ENCODE measurements at regions not wholly inside any gene's neighbourhood (a gene's known extent, or its start where the extent isn't known, plus 50 kb on each side); places are given as distances from the start of the nearest gene placed in this dataset.

DNA sequence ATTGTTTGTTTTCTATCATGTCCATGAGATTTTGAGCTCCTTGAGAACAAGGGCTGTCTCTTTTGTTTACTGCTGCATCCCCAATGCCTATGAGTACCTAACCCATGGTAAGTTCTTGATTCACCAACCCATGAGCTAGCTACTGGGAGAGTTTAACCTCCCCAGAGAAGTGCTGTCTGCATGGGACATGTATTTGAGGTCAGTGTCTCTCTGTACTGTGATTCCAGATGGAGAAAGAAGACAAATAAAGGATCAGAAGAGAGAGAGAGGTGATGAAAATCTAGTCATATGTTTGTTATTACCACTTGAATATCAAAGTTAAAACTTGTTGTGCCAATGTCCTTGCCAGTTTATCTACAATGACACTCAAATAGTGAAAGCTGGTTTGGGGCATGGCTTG, 421.8 kb downstream of the BCAT1 start:
- no peaks in the 10 kb centered on the region for H3K9me3 ChIP-seq
- no peak for DNase-seq
- H3K4me1 ChIP-seq: no peaks in the 10 kb centered on the region
- no peak for TF ChIP-seq POLR2A (IDR thresholded peaks at IDR 0.05)
- TF ChIP-seq, protein P1, sequence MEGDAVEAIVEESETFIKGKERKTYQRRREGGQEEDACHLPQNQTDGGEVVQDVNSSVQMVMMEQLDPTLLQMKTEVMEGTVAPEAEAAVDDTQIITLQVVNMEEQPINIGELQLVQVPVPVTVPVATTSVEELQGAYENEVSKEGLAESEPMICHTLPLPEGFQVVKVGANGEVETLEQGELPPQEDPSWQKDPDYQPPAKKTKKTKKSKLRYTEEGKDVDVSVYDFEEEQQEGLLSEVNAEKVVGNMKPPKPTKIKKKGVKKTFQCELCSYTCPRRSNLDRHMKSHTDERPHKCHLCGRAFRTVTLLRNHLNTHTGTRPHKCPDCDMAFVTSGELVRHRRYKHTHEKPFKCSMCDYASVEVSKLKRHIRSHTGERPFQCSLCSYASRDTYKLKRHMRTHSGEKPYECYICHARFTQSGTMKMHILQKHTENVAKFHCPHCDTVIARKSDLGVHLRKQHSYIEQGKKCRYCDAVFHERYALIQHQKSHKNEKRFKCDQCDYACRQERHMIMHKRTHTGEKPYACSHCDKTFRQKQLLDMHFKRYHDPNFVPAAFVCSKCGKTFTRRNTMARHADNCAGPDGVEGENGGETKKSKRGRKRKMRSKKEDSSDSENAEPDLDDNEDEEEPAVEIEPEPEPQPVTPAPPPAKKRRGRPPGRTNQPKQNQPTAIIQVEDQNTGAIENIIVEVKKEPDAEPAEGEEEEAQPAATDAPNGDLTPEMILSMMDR (IDR thresholded peaks at IDR 0.05): no peak
- H3K36me3 ChIP-seq: no peaks in the 10 kb centered on the region
- H3K27ac ChIP-seq: no peak overlapping the region
- no peak overlapping the region for H3K4me3 ChIP-seq
- H3K27me3 ChIP-seq: no peaks in the 10 kb centered on the region

- Histone ChIP-seq H3K4me3 (no peak overlapping the region), H3K27ac (no peak overlapping the region), H3K36me3 (no peaks in the 10 kb centered on the region), H3K4me1 (no peaks in the 10 kb centered on the region), H3K9me3 (peaks cover 0 to 12% (median 0%) of the 10 kb centered on the region in 4 donors), H3K27me3 (no peaks in the 10 kb centered on the region)
- DNase-seq: no peak
- no peak for TF ChIP-seq POLR2A (IDR thresholded peaks at IDR 0.05)
- TF ChIP-seq, protein P1 (IDR thresholded peaks at IDR 0.05): no peak
Measured at GRCh38 chr12:24522736-24523135, 426.2 kb downstream of the BCAT1 start.

DNA sequence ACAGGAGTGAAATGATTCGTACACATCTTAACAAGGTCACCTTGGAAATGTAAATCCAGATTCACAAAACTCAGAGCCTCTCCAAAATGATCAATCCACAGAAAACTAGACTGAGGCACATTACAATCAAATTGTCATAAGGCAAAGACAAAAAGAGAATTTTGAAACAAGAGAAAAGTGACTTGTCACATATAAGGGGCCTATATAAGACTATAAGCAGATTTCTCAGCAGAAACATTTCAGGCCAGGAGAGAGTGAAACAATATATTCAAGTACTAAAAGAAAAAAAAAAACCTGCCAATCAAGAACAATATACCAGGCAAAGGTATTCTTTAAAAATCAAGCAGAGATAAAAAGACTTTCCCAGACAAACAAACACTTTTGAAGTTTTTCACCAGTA, 429.1 kb downstream of the BCAT1 start:
- H3K4me1 ChIP-seq: no peaks in the 10 kb centered on the region
- no peak overlapping the region for H3K4me3 ChIP-seq
- no peak for TF ChIP-seq POLR2A (IDR thresholded peaks at IDR 0.05)
- TF ChIP-seq, protein P1 (IDR thresholded peaks at IDR 0.05): no peak
- no peak for DNase-seq
- no peaks in the 10 kb centered on the region for H3K36me3 ChIP-seq
- no peaks in the 10 kb centered on the region for H3K27me3 ChIP-seq
- H3K9me3 ChIP-seq: peaks cover 0 to 12% (median 0%) of the 10 kb centered on the region in 4 donors
- H3K27ac ChIP-seq: no peak overlapping the region

DNA sequence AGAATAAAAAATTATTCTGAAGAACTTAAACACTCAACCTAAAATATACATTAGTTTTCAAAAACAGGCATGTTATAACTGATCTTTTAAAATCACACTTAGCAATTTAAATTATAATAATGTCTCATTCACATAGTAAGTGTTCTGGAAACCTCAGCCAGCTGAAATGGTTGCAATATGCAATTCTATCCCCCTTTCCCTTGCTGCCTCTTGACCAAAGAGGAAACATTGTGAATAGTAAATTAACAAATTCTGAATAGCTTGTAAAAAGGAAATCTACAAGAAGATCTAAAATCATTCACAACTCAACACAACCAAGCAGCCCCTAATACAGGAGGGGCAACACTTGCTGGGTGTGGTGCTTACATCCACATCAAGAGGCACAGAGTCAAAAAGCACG, 431.9 kb downstream of the BCAT1 start:
- H3K27ac ChIP-seq: no peak overlapping the region
- H3K36me3 ChIP-seq: no peaks in the 10 kb centered on the region
- H3K4me1 ChIP-seq: no peaks in the 10 kb centered on the region
- no peak for DNase-seq
- no peak overlapping the region for H3K4me3 ChIP-seq
- peaks cover 0 to 12% (median 0%) of the 10 kb centered on the region in 4 donors for H3K9me3 ChIP-seq
- no peaks in the 10 kb centered on the region for H3K27me3 ChIP-seq
- no peak for TF ChIP-seq POLR2A (IDR thresholded peaks at IDR 0.05)
- TF ChIP-seq, protein P1 (IDR thresholded peaks at IDR 0.05): no peak

DNA sequence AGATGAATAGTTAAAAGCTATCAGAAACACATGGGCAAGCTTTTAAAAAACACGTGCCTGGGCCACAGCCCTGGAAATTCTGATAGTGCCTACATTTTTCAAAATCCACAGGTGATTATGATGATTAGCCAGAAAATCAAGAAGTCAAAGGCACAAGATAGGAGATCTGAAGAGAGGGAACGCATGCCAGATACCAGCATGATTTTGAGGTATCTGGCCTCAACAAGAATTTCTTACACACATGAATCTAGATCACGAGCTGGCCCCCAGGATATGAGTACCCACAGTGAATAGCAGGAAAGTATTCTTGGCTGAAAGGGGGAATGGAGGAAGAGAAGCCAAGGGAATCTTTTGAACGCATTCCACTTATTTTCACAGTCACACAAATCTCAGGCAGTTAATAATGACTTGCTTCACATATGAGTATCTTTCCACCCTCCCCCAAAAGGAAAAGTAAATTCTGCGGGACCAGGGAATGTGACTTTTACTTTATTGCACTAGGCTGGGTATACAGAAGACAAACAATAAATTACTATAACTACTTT, 438.2 kb downstream of the BCAT1 start:
- H3K27me3 ChIP-seq: no peaks in the 10 kb centered on the region
- H3K9me3 ChIP-seq: no peaks in the 10 kb centered on the region
- no peak overlapping the region for H3K27ac ChIP-seq
- no peak for DNase-seq
- no peaks in the 10 kb centered on the region for H3K36me3 ChIP-seq
- no peak overlapping the region for H3K4me3 ChIP-seq
- no peaks in the 10 kb centered on the region for H3K4me1 ChIP-seq
- TF ChIP-seq, protein P1 (IDR thresholded peaks at IDR 0.05): no peak
- TF ChIP-seq POLR2A (IDR thresholded peaks at IDR 0.05): no peak

GRCh38 chr12:24507827-24508226, 441.1 kb downstream of the BCAT1 start:
- no peaks in the 10 kb centered on the region for H3K4me1 ChIP-seq
- no peak overlapping the region for H3K27ac ChIP-seq
- TF ChIP-seq, protein P1 (IDR thresholded peaks at IDR 0.05): no peak
- TF ChIP-seq POLR2A (IDR thresholded peaks at IDR 0.05): no peak
- H3K4me3 ChIP-seq: no peak overlapping the region
- H3K36me3 ChIP-seq: no peaks in the 10 kb centered on the region
- DNase-seq: no peak
- no peaks in the 10 kb centered on the region for H3K27me3 ChIP-seq
- no peaks in the 10 kb centered on the region for H3K9me3 ChIP-seq
